ENCODE measurements at regions not wholly inside any gene's neighbourhood (a gene's known extent, or its start where the extent isn't known, plus 50 kb on each side); places are given as distances from the start of the nearest gene placed in this dataset.

DNA sequence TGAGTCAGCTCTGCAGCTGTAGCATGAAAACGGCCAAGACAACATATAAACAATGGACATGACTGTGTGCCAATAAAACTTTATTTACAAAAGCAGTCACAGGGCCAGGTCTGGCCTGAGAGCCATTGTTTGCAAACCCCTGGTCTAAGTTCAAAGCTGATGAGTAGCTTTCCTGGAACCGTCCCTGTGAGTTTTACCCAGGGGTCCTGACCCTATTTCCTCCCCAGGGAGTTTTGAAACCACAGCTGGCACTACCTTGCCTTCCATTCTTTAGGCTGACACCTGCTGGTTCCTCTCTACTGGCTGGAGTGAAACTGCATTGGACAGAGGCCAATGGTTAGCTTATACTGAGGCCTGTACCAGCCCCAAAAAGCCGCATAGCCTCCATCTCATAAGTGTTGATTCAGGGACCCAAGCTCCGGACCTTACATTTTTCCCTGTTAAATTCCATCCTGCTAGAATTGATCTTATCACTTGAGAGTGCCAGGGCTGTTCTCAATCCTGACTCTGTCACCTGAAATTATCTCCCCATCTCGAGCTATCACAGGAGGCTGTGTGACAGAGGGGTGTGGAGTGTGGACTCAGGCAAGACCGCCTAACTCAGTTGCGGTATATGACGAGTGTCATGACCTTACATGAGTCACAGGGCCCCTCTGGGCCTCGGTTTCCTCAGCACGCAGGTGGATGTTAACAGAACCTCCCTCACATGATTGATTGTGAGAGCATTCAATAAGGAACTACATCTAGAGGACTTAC lies 343.6 kb downstream of the NPHP4 start:
- TF ChIP-seq, protein P1, sequence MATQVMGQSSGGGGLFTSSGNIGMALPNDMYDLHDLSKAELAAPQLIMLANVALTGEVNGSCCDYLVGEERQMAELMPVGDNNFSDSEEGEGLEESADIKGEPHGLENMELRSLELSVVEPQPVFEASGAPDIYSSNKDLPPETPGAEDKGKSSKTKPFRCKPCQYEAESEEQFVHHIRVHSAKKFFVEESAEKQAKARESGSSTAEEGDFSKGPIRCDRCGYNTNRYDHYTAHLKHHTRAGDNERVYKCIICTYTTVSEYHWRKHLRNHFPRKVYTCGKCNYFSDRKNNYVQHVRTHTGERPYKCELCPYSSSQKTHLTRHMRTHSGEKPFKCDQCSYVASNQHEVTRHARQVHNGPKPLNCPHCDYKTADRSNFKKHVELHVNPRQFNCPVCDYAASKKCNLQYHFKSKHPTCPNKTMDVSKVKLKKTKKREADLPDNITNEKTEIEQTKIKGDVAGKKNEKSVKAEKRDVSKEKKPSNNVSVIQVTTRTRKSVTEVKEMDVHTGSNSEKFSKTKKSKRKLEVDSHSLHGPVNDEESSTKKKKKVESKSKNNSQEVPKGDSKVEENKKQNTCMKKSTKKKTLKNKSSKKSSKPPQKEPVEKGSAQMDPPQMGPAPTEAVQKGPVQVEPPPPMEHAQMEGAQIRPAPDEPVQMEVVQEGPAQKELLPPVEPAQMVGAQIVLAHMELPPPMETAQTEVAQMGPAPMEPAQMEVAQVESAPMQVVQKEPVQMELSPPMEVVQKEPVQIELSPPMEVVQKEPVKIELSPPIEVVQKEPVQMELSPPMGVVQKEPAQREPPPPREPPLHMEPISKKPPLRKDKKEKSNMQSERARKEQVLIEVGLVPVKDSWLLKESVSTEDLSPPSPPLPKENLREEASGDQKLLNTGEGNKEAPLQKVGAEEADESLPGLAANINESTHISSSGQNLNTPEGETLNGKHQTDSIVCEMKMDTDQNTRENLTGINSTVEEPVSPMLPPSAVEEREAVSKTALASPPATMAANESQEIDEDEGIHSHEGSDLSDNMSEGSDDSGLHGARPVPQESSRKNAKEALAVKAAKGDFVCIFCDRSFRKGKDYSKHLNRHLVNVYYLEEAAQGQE (IDR thresholded peaks at IDR 0.05; ENCODE audit: low read depth), result no peak
- no peak for TF ChIP-seq EP300 (IDR thresholded peaks at IDR 0.05; ENCODE audit: borderline replicate concordance)
- TF ChIP-seq ZBTB7A (IDR thresholded peaks at IDR 0.05; ENCODE audit: low read depth), result no peak
- TF ChIP-seq, protein P2, sequence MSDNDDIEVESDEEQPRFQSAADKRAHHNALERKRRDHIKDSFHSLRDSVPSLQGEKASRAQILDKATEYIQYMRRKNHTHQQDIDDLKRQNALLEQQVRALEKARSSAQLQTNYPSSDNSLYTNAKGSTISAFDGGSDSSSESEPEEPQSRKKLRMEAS (IDR thresholded peaks at IDR 0.05), result no peak
- no peak for TF ChIP-seq YY1 (IDR thresholded peaks at IDR 0.05; ENCODE audit: low read depth)
- no peak for TF ChIP-seq RAD21 (IDR thresholded peaks at IDR 0.05; ENCODE audit: low read depth)
- TF ChIP-seq CREB1 (IDR thresholded peaks at IDR 0.05; ENCODE audit: low read depth), result no peak
- no peak for TF ChIP-seq CEBPB (IDR thresholded peaks at IDR 0.05)
- no peak for TF ChIP-seq USF1 (IDR thresholded peaks at IDR 0.05)

Measured in Ishikawa (cell line).